Right atrium auricular region (tissue), 2 donors: ENCODE measurements at regions not wholly inside any gene's neighbourhood (a gene's known extent, or its start where the extent isn't known, plus 50 kb on each side); places are given as distances from the start of the nearest gene placed in this dataset.
"Not testable (repeated sequence)": the region's sequence is repeated elsewhere in the genome, so short reads cannot be mapped to it uniquely, and the experiment has no call there.

Experiments
- DNase-seq: peaks from one replicate; pipeline ENCODE4 v3.0.0-alpha.2; 2019; ENCODE audit warnings: low spot score
- H3K27ac ChIP-seq, 2 donors: fragments of 200-600 bp; sonication (generic); 1 replicate in 1 of 2; 2 replicates in 1 of 2; pipeline ENCODE4 v1.5.1; 2016 to 2019
- H3K27me3 ChIP-seq, 2 donors: fragments of 200-600 bp; sonication (generic); one replicate each; pipeline versions ENCODE4 v1.5.1 to v1.6.0; 2017 to 2019
- H3K36me3 ChIP-seq: fragments of 200-600 bp; sonication (generic); one replicate; pipeline ENCODE4 v1.5.1; 2016
- H3K4me1 ChIP-seq, 2 donors: fragments of 200-600 bp; sonication (generic); one replicate each; pipeline versions ENCODE4 v1.5.1 to v1.6.0; 2017 to 2019
- H3K4me3 ChIP-seq, 2 donors: fragments of 200-600 bp; sonication (generic); 1 replicate in 1 of 2; 2 replicates in 1 of 2; pipeline ENCODE4 v1.5.1; 2017 to 2019; ENCODE audit warnings: mild to moderate bottlenecking in 1 of 2, moderate library complexity in 1 of 2
- H3K9me3 ChIP-seq, 2 donors: fragments of 200-600 bp; sonication (generic); one replicate each; pipeline ENCODE4 v1.5.1; 2019
- CTCF ChIP-seq, 2 donors: fragments of 200-600 bp; sonication (generic); IDR thresholded peaks; one replicate each; pipeline ENCODE4 v1.5.1; 2019; ENCODE audit warnings: antibody characterized with exemption in 2 of 2

- no peaks in the 10 kb centered on the region for H3K36me3 ChIP-seq
- DNase-seq = no peak
- TF ChIP-seq CTCF (IDR thresholded peaks at IDR 0.05) = no peak
- H3K4me1 ChIP-seq = no peaks in the 10 kb centered on the region
- H3K27me3 ChIP-seq = no peaks in the 10 kb centered on the region
- H3K9me3 ChIP-seq = no peaks in the 10 kb centered on the region
- no peak overlapping the region for H3K4me3 ChIP-seq
- no peak overlapping the region for H3K27ac ChIP-seq
These were observed 334.2 kb downstream of the KLF13 start for GRCh38 chr15:31660816-31661215.

DNA sequence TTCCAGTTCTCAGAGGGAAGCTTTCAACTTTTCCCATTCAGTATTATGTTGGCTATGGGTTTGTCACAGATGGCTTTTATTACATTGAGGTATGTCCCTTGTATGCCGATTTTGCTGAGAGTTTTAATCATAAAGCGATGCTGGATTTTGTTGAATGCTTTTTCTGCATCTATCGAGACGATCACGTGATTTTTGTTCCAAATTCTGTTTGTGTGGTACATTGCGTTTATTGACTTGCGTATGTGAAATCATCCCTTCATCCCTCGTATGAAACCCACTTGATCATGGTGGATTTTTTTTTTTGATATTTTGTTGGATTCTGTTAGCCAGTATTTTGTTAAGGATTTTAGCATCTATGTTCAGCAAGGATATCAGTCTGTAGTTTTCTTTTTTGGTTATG, 339.1 kb downstream of the KLF13 start:
- H3K4me3 ChIP-seq, H3K27me3 ChIP-seq, H3K36me3 ChIP-seq, H3K4me1 ChIP-seq, DNase-seq, H3K27ac ChIP-seq, H3K9me3 ChIP-seq: not testable (repeated sequence)

DNA sequence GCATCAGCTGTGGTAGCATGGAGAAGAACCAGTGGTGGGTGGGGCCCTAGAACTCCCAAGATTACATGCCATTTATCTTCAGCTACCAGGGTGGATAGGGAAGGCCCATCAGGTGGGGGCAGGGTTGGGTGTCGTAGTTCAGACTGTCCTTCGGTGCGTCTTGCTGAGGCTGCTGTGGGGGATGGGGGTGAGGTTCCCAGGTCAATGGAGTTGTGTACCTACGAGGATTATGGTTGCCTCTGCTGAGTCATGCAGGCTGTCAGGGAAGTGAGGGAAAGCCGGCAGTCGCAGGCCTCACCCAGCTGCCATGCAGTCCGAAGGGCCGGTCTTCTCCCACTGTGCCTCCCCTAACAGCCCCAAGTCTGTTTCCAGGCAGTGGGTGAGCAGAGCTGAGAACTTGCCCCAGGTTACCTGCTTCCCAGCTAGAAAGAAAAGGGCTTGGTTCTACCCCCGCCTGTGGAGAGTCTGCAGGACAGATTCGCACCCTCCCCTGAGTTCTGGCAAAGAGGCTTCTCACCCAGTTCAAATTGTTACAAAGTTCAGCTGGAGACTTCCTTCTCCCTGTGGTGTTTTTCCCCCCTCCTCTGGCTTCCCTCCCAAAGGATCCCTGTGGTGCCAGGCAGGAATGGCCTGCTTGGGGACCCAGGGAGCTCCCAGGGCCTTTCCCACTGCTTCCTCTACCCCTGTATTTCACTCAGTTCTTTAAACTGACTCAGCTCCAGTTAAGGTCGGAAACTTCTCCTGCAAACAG, 342.7 kb downstream of the KLF13 start:
- not testable (repeated sequence) for H3K27me3 ChIP-seq, DNase-seq

DNA sequence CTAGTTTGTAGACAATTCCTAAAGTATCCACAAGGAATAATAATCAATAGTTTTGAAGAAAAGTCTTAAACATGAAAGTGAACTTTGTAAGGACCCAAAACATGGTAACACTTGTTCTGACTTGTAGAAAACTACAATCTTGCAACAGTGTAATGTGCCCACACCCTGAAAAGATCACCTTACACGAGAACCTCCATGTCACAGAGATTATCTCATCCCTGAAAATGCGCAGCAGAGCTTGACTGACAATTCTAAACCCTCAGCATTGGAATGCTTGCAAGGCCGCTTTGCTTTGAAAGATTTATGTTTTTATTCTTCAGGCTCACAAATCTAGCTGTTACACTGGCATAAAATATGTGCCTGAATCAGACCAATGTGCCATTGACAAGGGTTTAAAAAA, 346.6 kb downstream of the KLF13 start:
- not testable (repeated sequence) for DNase-seq, H3K4me1 ChIP-seq, H3K27me3 ChIP-seq, H3K9me3 ChIP-seq, H3K27ac ChIP-seq, H3K36me3 ChIP-seq, H3K4me3 ChIP-seq

More for the DNA sequence above, 342.7 kb downstream of the KLF13 start:
- not testable (repeated sequence) for H3K27ac ChIP-seq, H3K36me3 ChIP-seq, H3K9me3 ChIP-seq, H3K4me1 ChIP-seq, H3K4me3 ChIP-seq

DNA sequence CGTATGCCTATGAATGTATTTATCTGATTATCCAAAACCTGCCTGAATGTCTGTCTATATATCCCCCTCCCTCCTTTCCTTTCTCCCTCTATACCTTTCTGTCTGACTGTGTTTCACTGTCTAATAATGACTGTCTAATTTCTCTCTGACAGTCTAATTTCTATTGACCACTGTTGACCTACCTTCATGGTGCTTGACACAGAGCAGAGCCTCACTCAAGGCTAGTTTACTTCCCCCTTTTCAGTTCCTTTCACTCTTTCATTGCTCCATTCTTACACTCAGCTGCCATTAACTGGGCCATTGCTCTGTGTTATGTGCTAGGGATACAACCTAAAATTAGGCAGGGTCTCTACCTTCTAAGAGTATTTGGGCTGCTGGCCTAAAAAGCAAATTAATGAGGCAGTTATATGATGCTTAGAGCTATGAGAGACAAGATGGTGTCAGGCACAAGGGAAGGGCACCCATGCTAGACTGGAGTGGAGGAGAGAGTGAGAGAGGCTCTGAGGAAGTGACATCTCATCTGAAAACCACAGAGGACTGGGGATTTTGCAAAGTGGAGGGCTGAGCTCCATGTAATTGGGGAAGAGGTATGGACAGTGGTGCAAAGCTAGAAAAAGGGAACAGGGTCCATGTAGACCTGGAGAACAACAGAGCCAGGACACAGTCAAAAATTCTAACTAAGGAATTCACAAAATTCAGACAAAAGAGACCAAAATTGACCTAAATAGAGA, 348.6 kb upstream of the CHRNA7 start:
- H3K9me3 ChIP-seq, DNase-seq, H3K4me3 ChIP-seq, H3K36me3 ChIP-seq, H3K27me3 ChIP-seq, H3K4me1 ChIP-seq, H3K27ac ChIP-seq: not testable (repeated sequence)

DNA sequence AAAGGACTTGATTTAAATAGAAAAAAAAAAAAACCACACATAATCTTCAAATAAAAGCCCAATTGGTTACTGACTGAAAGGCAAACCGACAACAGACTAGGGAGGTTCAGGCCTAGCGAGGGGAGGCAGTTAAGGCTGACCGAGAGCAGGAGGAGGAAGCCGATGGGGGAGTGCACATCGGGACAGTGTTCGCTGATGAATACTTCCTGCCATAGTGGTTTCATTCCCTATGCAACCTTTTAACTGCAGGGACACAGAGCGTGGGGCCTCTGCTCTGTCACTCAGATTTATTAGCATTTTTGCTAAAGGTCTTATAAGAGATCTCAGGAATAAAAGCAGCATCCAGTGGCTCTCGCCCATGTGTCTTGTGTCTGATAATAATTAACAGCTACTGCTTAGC, 343.2 kb upstream of the CHRNA7 start:
- H3K36me3 ChIP-seq, H3K27me3 ChIP-seq, DNase-seq, H3K9me3 ChIP-seq, H3K27ac ChIP-seq, H3K4me3 ChIP-seq, H3K4me1 ChIP-seq: not testable (repeated sequence)

- not testable (repeated sequence) for H3K9me3 ChIP-seq, DNase-seq, H3K27ac ChIP-seq, H3K4me3 ChIP-seq, H3K27me3 ChIP-seq, H3K4me1 ChIP-seq, H3K36me3 ChIP-seq
These were observed 333.8 kb upstream of the CHRNA7 start for GRCh38 chr15:31696509-31696908.

DNA sequence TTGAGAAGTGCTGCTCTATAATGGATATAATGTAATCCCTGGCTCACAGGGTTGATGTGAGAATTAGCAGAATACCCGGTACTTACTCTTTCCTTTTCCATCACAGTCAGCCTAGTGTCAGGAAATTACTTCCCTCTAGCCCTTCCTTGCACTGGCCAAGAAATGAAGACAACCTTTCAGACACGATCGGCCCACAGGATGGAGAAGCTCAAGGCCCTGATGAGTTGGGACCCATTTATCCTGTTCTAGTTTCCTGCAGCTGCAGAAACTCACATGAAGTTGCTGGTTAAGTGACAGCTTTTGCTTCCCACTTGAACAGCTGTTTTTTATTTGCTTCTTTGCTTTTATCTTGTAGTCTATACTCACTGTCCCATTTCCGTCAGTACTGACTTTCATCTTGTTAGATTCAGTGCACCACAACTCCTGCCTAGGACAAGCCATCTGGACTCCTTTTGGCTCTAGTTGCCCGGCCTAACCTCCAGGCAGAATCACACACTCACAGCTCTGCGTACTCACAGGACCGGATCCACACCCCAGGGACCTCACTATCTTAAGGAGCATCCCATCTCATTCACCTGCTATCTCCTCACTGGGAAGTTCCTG, 325.1 kb upstream of the CHRNA7 start:
- not testable (repeated sequence) for DNase-seq

GRCh38 chr15:31707944-31708702, 322.2 kb upstream of the CHRNA7 start:
- DNase-seq, H3K27ac ChIP-seq, H3K27me3 ChIP-seq, H3K4me1 ChIP-seq, H3K9me3 ChIP-seq, H3K36me3 ChIP-seq, H3K4me3 ChIP-seq: not testable (repeated sequence)

More for the DNA sequence above, 325.1 kb upstream of the CHRNA7 start:
- H3K27ac ChIP-seq, H3K27me3 ChIP-seq, H3K9me3 ChIP-seq, H3K4me1 ChIP-seq, H3K36me3 ChIP-seq, H3K4me3 ChIP-seq: not testable (repeated sequence)

DNA sequence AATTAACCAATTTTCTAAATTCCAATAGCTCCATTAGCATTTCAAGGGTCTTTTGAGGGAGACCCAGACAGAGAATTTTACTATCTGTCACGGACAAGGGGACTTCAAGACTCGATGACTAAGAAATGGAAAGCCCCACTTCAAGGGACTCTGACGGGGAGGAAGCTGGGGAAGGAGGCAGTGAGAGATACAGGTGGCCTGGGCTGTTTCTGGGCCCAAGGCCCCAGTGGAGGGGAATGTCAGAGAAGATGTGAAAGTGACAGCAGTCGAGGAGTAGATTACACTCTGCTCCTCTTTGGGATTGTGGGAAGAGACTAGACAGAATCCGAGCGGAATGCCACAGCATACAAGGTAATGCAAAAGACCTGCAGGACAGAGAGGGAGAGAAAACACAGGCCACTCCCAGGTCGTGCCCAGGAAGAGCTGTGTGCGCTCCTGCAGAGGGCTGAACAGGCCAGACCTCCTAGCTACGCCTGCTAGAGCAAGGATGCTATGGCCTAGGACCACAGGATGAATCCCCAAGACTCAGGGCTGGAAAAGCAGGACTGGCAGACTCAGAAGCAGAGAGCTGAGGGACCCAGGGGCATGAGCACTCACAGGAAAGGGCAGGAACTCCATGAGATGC, 321.5 kb upstream of the CHRNA7 start:
- not testable (repeated sequence) for DNase-seq, H3K4me3 ChIP-seq

DNA sequence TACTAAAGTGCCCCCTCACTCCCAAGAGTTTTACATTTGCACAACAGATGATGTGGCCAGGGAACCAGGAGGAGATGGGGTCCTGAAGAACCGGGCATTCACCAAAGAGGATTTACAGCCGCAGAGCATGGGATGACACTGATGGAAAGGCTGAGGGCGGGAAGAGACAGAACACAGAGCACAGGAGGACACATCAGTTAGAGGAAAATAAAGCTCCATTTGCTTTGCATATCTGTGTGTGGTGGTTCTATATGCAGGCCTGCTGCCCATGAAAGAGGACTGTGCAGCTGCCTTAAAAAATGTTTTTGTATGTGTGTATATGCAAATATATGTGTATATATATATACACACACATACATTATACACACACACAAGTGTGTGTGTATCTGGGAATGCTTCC, 320.8 kb upstream of the CHRNA7 start:
- not testable (repeated sequence) for H3K9me3 ChIP-seq, H3K27ac ChIP-seq, H3K4me3 ChIP-seq, H3K36me3 ChIP-seq, DNase-seq, H3K27me3 ChIP-seq, H3K4me1 ChIP-seq

More for the DNA sequence above, 321.5 kb upstream of the CHRNA7 start:
- H3K4me1 ChIP-seq, H3K9me3 ChIP-seq, H3K27me3 ChIP-seq, H3K27ac ChIP-seq, H3K36me3 ChIP-seq: not testable (repeated sequence)

GRCh38 chr15:31710806-31711205, 319.5 kb upstream of the CHRNA7 start:
- not testable (repeated sequence) for H3K27me3 ChIP-seq, H3K27ac ChIP-seq, H3K4me3 ChIP-seq, DNase-seq, H3K36me3 ChIP-seq, H3K4me1 ChIP-seq, H3K9me3 ChIP-seq

GRCh38 chr15:31715208-31715607, 315.1 kb upstream of the CHRNA7 start:
- H3K4me1 ChIP-seq, DNase-seq, H3K27me3 ChIP-seq, H3K27ac ChIP-seq, H3K9me3 ChIP-seq, H3K4me3 ChIP-seq, H3K36me3 ChIP-seq: not testable (repeated sequence)
